Suppressor macrophage treated with lipopolysaccharide for 4 hours (primary cell): ENCODE measurements at regions not wholly inside any gene's neighbourhood (a gene's known extent, or its start where the extent isn't known, plus 50 kb on each side); places are given as distances from the start of the nearest gene placed in this dataset.
"Not testable (repeated sequence)": the region's sequence is repeated elsewhere in the genome, so short reads cannot be mapped to it uniquely, and the experiment has no call there.

ENCODE experiments used
- DNase-seq: peaks from one replicate; pipeline ENCODE4 v3.0.0-alpha.2; 2020

DNA sequence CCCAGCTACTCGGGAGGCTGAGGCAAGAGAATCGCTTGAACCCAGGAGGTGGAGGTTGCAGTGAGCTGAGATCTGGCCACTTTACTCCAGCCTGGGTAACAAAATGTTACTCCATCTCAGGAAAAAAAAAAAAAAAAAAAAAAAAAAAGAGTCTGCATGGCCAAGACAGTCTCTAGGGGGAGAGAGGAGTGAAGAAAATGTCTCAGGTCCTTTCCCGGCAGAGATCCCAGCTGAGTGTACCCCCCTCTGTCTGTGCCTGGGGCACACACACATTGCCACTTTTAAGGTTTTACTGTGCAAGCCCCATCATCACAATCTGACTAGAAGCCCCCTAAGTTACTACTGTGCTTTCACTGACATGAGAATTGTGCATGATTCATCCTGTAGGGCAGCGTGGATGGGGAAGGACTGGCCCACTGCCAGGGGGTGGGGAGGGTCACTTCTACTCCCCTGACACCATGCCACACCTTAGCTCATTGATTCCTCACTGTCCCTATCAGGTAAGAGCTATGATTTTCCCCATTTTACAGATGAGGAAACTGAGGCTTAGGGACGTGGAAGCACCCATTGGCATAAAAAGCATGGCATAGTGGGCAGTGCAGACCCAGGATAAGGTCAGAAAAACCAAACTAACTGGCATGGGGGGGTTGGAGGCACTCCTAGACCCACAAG is 102.3 kb upstream of the LARP1 start:
- no peak for DNase-seq

DNA sequence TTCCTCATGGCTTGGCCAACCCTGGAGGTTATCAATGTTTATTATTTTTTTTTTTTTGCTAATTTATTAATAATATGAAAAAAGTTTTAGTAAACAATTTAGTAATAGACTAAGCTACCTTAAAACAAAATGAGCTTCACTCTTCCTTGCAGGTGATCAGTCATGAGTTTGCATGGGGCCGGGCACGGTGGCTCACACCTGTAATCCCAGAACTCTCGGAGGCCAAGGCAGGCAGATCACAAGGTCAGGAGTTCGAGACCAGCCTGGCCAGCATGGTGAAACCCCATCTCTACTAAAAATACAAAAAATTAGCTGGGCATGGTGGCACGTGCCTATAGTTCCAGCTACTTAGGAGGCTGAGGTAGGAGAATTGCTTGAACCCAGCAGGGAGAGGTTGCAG is 103.4 kb upstream of the LARP1 start:
- not testable (repeated sequence) for DNase-seq

DNA sequence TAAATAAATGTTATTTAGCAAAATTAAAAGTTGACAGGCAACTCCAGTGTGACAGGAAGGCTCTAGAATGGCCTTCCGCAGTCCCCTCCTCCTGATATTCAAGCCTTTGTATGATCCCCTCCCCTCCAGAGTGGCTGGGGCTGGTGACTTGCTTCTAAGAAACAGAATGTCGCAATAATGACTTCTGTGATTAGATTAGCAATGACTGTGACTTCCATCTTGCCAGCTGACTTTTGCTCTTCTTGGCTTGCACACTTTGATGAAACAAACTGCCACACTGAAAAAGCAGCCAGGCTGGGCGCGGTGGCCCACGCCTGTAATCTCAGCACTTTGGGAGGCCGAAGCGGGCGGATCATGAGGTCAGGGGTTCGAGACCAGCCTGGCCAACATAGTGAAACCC is 106.5 kb upstream of the LARP1 start:
- peak; percentile 63 for DNase-seq

- no peak for DNase-seq
Observed at GRCh38 chr5:154648229-154648628, 106.9 kb upstream of the LARP1 start.

- DNase-seq, result no peak
Observed at GRCh38 chr5:154647761-154648145, 107.4 kb upstream of the LARP1 start.

DNA sequence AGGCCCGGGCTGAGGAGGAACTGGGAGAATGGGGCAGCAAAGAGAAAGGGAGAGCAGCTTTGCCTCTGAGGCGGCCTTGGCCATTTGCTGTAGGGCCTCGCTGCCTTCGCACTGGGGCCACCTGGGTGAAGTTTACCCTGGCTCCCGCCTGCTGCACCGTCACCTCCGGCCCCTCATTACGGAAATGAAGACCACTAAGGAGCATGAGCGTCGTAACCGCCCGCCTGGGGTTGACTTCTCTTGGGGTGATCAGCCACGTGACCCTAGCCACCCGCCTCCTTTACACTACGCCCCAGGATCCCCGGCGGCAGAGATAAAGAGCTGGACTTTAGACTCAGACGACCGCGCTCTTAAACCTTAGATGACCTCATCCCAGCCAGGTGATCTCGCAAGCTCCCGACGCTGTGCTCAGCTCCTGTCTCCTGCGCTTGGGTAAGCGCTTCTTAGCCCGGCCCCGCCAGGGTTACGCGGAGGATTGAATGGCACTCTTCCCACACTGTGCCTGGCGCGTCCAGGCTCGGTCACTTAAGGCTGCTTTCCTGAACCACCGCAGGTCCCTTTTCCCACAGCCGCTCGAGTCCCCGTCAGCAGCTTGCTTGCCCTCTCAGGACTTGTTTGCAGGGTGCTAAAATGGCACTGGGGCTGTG is 107.9 kb upstream of the LARP1 start:
- peak; percentile 21 for DNase-seq

DNA sequence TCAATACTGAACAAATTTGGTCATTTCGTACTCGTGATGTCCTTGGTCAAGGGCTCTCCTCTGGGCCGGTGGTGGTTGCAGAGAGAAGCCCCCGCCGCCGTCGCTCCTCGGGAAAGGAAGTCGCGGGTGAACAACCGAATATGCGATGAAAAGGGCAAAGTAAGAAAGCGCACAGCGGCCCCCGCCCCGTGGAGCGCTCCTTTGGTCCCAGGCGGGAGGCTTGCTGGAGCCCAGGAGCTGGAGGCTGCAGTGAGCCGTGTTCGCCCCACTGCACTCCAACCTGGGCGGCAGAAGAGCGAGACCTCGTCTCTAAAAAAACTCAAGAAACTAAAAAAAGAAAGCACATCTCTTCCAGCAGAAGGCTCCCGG is 108.4 kb upstream of the LARP1 start:
- no peak for DNase-seq

- DNase-seq, result no peak
Observed at GRCh38 chr5:154644745-154645411, 110.3 kb upstream of the LARP1 start.

GRCh38 chr5:154642499-154643245 is 112.5 kb upstream of the LARP1 start:
- peak; percentile 33 for DNase-seq

DNA sequence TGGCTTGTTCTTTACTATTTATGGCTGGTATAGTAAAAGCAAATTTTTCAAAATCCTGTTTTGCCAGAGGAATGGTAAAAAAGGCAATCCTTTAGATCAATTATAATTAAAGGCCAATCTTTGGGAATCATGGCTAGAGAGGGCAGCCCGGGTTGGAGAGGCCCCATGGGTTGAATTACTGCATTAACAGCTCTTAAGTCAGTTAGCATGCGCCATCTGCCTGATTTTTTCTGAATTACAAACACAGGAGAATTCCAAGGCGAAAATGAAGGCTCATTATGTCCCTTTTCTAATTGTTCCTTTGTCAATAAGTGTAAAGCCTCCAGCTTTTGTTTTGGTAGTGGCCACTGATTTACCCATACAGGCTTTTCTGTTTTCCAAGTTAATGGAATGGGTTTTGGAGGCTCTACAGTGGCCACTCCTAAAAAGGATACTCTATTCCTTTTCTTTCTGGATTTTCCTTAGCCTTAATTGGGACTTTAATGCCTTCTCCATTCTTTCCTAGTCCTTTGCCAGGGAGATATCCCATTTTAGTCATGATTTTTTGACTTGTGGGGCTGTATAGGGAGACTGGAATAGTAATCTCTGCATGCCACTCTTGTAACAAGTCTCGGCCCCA is 114.9 kb upstream of the LARP1 start:
- DNase-seq, result peak; percentile 28

- DNase-seq, result not testable (repeated sequence)
Observed at GRCh38 chr5:154636786-154637185, 118.4 kb upstream of the LARP1 start.

DNA sequence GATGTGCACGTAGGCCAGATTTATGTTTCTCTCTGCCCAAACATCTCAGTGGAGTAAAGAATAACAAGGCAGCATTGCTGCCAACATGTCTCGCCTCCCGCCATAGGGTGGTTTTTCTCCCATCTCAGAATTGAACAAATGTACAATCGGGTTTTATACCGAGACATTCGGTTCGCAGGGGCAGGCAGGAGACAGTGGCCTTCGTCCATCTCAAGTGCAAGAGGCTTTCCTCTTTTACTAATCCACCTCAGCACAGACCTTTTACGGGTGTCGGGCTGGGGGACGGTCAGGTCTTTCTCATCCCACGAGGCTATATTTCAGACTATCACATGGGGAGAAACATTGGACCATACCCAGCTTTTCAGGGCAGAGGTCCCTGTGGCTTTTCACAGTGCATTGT is 118.9 kb upstream of the LARP1 start:
- not testable (repeated sequence) for DNase-seq

DNA sequence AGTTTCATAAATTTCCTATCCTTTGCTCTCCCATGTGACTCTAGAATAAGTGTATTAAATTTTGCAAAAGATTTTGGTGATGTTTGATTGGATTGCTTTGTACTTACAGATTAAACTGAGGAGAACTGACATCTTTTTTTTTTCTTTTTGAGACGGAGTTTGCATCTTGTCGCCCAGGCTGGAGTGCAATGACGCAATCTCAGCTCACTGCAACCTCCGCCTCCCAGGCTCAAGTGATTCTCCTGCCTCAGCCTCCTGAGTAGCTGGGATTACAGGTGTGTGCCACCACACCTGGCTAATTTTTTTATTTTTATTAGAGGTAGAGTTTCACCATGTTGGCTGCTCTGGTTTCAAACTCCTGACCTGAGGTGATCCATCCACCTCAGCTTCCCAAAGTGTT is 121.4 kb upstream of the LARP1 start:
- DNase-seq, result not testable (repeated sequence)

- no peak for DNase-seq
Observed at GRCh38 chr5:154631141-154631540, 124.0 kb upstream of the LARP1 start.

GRCh38 chr5:154630410-154630809 is 124.8 kb upstream of the LARP1 start:
- DNase-seq, result no peak

GRCh38 chr5:154628685-154629084 is 126.5 kb upstream of the LARP1 start:
- no peak for DNase-seq

DNA sequence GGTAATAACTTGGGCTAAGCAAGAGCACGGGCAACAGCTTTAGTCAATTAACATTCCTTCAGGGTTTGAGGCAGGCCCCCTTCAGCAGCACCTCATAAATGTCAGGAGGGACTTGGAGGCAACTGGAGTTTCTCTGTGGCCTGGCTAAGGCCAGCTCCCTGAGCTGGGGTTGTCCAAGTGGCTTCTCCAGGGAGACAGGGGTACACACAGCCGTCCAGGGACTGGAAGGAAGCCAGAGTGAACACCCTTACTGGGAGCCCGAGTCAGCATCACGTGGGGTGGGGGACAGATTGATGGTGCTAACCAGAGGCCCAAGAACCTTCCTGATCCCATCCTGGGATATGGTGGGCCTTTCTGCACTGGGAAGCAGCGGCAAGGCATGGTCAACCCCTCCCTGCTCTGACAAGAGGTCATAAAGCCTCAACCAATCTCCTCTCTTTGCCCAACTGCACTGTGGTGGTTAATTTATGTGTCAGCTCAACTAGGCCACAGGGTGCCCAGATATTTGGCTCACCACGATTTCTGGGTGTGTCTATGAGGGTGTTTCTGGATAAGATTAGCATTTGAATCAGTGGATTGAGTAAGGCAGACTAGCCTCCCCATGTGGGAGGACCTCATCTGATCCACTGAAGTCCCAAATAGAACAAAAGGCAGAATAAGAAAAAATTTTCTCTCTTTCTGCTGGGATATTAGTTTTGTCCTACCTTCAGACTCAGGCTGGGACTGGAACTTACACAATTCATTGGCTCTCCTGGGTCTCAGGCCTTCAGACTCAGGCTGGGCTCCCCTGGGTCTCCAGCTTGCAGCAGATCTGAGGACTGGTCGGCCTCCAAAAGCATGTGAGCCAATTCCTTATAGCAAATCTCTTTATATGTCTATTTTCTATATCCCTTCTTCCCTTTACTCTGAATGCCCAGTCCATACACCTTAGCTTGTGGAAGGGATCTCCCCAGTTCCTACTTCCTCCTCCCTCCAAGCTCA is 127.2 kb upstream of the LARP1 start:
- no peak for DNase-seq

DNA sequence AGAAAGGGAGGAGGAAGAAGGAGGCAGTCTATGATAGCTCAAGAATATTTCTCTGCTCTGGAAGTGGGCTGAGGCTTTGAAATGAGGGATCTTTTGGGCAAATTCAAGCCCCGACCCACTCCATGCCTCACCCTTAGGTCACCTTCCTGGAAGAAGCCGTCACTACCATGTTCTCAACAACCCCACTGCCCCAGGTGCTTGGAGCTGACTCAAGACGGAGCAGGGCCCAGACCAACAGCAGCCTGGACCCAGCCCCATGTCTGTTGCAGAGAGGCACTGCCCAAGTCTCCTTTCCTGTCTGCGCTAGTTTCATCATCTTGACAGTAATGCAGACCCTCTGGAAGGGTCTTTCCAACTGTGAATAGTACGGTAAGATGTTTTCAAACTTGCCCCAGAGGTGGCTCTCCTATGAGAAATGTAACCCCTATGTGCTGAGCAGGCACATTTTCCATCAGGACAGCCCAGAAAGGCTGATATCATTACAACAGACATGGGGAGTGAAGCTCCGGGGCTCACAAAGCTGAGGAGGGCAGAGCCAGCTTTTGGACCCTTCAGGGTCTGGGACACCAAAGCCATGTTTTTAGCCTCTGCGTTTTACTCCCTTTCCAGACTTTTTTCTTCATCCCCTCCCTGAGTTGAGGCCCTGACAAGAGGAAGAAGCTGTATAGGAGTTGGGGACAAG is 128.2 kb upstream of the LARP1 start:
- DNase-seq, result no peak

- no peak for DNase-seq
Observed at GRCh38 chr5:154625031-154625430, 130.1 kb upstream of the LARP1 start.

DNA sequence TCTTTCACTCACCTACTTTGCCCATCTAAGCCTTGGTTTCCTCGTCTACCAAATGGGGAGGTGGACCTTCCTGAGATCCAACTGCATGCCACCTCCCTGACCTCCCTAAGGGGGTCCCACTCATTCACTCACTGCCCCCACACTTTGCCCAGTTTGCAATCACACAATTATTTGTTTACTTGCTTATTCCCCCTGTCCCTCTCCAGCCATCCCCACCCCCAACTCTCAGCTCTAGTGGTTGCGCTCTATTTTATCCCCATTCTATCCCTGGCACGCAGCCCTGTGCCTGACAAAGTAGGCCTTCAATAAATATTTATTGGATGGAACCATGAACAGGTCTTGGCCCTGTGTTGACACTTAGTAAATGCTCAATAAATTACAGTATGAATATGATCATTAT is 130.8 kb upstream of the LARP1 start:
- no peak for DNase-seq

- peak; percentile 27 for DNase-seq
Observed at GRCh38 chr5:154620411-154620810, 134.8 kb upstream of the LARP1 start.
